ENCODE measurements at regions not wholly inside any gene's neighbourhood (a gene's known extent, or its start where the extent isn't known, plus 50 kb on each side); places are given as distances from the start of the nearest gene placed in this dataset.
"Not testable (repeated sequence)": the region's sequence is repeated elsewhere in the genome, so short reads cannot be mapped to it uniquely, and the experiment has no call there.

DNA sequence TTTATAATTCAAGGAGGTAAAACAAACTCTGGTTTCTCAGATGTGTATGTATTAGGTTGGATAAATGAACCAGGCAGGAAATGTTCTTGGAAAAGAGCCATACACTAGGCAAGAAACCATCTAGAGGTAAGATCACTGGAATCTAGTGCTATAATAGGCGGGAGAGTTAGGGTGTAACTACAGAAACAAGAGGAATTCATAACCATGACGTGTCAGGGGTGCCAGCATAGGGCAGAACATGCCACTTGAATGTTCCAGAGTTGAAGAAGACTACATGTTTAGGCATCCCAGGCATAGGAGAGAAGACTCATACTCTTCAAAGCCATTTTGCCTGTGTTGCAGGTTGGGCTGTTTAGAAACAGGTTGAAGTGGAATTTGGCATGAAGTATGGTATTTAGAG lies 198.7 kb downstream of the CCNG2 start:
- ChIA-PET CTCF (no interaction called here), POLR2A (no interaction called here)

DNA sequence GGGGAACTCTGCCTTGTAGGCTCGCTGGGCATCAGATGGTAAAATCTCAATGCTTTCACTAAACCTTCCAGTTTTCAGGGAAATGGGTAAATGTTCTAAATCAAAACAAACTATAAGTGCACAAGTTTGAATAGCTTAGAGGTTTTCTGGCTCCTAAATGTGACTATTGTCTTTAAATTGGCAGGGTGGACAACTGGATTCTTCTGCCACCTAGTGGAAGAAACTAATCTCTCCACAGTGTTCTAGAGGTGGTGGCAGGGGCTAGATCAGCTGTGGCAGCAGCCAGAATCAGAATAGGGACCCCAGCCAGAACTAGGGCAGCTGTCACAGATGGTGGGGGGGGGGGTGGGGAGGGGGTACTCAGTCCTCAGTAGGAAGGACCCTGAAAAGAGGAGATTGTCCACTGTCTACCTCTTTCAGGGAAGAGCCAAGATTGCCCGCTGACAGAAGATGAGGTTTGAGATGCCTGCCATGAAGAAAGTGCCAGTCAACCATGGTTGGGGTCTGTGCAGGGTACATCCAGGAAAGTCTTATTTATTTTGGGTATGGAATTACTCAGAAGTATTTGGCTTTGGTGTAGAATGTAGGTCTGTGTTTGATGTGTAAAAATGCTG lies 201.4 kb downstream of the CCNG2 start:
- POLR2A ChIA-PET = interaction anchor here (0.6 kb wide), 1 partner anchor 363 kb away, joined by 8 read pairs; no protein-coding TSS in a partner anchor
- CTCF ChIA-PET = interaction anchor here (0.9 to 3.2 kb wide), 4 partner anchors 8 to 119 kb away, joined by 3 to 14 read pairs (median 4); no protein-coding TSS in a partner anchor

DNA sequence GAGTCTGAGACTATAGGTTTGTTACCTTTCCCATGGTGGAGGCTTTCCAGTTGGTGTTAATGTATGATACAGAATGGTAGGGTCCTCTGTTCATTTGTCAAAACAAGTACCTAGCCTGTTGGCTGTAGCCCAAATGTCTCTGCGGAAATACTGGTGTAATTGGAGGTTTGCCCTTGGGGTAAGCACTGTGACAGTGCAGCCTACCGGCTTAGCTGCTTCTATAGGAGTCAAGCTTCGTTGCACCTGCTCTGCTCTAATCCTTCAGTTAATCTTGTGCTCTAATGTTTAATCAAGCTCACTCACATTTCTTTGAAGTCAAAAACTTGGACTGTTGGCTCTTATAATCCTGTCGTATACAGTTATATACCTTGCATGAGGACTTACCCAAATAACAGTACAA lies 203.4 kb downstream of the CCNG2 start:
- ChIA-PET POLR2A (no interaction called here), CTCF (no interaction called here)

DNA sequence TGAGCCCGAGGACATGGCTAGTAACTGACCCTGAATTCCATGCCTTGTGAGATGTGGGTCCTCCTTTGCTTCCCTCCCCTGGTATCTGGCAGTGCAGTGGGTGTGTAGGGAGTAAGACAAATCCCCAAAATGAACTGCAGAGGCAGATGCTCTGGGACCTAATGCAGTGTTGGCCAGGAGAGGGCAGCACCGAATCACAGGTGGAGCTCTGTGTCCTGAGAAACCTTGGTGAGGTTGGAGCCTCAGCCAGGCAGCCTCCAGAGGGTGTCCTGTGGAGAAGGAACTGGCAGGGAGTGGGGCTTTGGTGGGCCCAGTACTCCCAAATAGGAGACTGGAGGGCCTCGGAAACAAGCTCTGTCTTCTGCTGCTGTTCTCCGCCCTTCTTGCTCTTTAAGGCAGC lies 209.9 kb downstream of the CCNG2 start:
- CTCF ChIA-PET = interaction anchor here (0.8 kb wide), 1 partner anchor 9 kb away, joined by 3 read pairs; no protein-coding TSS in a partner anchor
- POLR2A ChIA-PET = not testable (repeated sequence)

DNA sequence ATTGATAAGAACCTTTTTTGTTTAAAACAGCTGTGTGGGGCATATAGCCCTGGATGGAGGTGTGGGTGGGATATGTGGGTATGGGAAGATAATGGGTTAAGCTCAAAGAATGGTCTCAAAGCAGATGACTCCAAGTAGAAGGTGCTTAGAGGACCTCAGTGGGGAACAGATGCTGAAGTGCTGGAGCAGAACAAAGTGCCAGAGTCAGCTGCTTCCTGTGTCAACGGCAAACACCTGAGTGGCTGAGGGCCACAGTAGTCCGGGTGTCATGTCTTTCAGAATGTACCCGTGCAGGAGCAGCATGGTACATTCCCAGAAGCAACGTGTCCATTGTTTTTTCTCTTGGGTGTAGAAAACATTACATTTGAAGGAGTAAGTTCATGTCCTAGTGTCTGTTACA lies 210.6 kb downstream of the CCNG2 start:
- POLR2A ChIA-PET = no interaction called here
- CTCF ChIA-PET = interaction anchor here (0.9 kb wide), 1 partner anchor 234 kb away, joined by 3 read pairs; no protein-coding TSS in a partner anchor

DNA sequence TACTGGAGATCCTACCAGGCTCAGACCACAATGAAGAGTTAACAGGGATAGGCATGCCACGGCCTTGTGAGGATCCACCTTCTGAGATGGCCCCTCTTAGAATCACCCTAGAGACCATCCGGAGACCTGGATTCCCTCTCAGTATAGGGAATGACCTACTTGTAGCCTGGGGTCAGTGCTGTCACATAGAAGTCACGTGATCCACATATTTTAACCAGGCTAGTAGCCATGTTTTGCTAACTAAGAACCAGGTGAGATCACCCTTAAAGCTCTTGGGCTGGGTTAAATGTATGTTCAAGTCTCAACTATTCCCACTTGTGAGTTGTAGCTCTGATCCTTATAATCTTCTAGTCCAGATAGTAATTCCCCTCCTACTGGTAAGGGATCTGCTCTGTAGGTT lies 215.4 kb downstream of the CCNG2 start:
- CTCF ChIA-PET = no interaction called here
- POLR2A ChIA-PET = no interaction called here

DNA sequence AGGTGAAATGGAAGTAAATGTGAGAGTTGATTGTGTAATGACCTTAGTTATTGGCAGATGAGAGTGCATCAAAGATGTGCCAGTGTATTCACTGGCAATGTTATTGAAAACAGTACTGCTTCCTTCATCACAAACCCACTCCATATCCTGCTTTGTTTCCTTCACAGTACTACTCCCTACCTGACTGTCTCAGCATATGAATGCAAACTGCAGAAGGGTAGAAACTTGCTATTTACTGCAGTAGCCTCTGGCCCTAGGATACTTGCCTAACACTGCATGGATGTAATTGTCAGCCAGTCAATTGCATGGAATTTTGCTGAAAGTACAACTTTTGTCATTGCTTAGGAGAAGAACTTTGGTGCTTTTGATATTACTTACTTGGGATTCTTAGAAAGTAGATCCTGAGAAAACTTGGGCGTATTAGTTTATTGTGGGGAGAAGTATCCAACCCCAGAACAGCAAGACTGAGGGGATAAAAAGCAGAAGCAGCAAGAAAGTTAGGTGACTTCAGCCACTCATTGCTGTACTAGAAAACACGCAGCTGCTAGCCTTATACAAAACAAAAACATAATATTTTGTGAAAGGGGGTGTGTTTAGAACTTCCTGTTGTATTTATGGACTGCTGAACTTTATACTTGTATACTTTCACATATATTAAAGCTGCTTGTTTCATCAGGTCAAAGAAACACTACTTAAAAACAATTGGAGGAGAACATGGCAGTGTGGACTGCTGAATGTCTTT lies 219.0 kb downstream of the CCNG2 start:
- POLR2A ChIA-PET = no interaction called here
- CTCF ChIA-PET = no interaction called here

DNA sequence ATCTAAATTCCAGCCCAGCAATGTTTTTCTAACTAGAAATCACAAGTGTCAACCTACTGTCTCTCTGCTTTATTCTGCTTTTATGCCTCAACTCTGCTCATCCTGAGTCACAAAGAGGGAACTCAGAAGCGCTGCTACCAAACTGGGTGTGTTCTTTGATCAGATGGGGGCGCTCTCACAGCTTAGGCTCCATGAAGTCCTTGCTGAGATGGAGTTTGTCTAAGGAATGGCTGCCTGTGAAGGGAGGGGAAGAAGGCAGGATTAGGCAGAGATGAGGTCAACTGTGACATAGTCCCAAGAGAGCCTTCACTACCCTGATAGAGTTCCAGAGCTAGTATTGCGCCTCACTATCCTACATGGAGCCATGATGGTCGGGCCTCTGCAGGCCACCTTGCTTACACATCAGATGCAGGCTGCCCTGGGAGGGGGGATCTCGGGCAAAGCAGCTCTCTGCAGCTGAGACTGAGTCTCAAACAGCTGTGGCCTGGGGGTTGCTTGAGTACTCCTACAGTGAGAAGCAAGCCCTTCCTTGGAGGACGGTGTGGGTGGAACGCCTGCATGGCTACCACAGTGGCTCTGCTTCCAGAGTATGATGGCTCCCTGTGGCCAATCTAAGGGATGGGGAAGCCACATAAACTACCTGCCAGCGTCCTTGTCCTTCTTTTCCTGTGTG lies 219.9 kb downstream of the CCNG2 start:
- POLR2A ChIA-PET = no interaction called here

DNA sequence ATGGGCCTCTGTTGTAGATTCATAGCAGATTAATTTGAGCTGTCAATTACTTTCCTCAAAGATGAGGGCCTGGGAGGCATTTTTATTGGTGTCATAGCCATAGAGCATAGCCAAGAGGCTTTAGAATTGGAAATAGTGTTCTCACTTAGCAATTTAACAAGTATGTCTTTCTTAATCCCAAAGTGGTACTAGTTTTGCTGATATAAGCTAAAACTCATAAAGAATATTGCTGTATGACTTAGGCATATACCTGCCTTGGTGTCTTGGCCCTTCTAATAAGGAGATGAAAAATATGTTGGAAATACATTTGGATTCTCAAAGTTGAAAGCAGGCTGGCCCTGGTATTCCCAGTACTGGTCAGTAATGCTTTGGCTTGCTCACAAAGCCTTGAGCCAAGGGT lies 221.5 kb upstream of the CXCL13 start:
- CTCF ChIA-PET = interaction anchor here (1.3 to 2.4 kb wide), 3 partner anchors 12 to 235 kb away, joined by 3 to 6 read pairs (median 4); no protein-coding TSS in a partner anchor
- POLR2A ChIA-PET = no interaction called here

More for the DNA sequence above, 219.9 kb downstream of the CCNG2 start:
- CTCF ChIA-PET = no interaction called here

DNA sequence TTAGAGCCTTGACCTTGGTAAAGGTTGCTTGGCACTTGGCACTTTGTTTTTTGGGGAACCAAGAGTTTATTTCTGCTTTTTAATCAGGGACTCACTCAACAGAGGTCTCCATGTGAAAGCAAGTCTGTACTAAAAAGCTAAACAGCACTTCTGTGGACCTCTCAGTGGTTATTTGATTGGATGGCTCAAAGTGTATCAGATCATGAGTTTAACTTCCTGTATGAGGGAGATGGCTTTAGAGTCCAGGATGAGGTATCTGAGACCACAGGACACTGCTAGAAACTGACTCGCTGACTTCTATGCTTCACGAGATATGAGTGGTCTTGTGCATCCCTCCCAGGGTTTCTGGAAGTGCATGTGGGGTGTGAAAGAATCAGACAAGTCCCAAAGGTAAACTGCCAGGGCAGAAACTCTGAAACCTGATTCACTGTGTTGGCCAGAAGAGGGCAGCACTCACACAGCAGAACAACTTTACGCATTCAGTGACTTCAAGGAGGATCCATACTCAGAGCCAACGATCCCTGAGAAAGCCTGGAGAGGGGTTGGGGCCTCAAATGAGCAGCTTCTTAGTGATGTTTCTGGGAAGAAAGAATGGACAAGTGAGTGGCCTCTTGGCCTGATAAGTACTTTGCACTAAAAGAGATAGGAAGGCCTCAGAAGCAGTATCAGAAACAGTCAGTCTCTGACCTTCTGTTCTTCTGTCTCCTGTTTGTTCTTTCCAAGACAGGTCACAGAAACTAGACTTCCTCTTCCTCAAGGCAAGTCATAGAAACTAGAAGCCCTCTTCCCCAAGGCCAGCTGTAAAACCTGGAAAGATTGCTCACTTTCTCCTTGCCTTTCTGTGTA lies 220.3 kb upstream of the CXCL13 start:
- POLR2A ChIA-PET = no interaction called here
- CTCF ChIA-PET = interaction anchor here (1.8 to 2.4 kb wide), 2 partner anchors 10 to 234 kb away, joined by 4 to 6 read pairs; no protein-coding TSS in a partner anchor

DNA sequence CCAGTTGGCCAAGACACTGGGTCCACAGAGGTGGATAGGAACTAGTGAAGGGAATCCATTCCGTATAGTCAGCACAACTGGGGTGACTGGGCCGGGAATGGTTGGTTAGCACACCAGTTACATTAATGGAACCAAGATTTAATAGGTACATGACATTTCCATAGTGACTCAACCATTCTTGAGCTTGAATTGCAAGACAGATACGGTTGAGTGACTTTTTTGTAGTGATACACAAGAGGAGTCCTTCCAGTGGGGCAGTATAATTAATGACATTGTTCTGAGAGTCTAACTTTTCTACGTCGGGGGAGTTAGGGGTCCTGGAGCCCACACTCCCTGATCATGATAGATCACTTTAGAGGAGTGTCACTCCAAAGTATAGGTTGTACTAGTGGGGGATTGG lies 211.6 kb upstream of the CXCL13 start:
- CTCF ChIA-PET = no interaction called here
- POLR2A ChIA-PET = no interaction called here

DNA sequence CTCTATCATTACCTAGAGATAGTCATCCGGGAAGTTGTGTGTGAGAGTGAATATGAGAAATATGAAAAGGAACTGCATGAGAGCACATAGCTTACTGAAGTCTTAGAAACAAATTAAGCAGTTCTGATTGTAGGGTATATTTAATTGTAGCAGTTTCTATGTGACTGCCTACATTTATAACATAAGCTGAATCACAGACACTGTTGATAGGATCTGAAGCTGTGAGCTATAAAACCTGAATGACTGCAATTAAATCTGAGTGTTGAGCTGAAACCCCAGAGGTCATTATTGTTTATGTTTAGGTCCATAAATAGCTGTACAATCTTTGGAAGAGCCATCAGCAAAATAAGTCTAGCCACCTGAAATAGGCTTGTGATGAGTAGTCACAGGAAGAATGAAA lies 210.1 kb upstream of the CXCL13 start:
- POLR2A ChIA-PET = no interaction called here
- CTCF ChIA-PET = interaction anchor here (1.8 kb wide), 1 partner anchor 11 kb away, joined by 6 read pairs; no protein-coding TSS in a partner anchor

DNA sequence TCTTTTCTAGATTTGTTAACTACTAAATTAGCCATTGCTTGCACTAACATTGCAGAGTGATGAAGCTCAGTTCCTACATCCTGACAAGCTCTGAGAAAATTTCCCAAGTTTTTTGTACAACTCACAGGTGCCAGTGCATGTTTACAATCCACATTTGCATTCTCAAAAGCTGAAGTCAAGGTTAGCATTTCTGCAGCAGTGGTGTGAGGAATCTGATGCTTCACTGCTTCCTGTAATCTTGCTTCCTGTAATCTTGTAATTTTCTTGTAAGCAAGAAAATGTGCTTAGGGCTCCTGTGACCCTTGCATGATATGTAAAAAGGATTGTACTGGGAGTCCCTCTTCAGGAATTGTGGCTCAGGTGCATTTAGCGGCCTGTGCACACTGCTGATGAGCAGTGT lies 207.4 kb upstream of the CXCL13 start:
- CTCF ChIA-PET = no interaction called here
- POLR2A ChIA-PET = no interaction called here

DNA sequence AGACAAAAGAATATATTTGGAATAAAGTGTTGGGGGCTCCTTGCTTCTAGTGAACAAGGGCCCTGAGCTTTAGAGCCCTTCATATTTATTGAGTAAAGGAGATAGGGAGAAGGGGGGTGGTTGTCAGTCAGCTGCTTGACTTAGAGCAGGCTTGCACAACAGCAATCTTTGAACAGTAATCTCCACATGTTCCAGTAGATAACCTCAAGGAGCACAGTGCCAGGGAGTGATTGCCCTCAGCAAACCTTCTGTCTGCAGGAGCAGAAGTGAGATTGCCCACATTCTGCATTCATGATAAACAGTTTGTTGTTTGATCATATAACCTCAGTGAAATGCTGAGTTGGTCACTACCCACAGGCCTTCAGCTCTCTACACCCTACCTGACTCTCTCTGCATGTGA lies 205.8 kb upstream of the CXCL13 start:
- CTCF ChIA-PET = no interaction called here
- POLR2A ChIA-PET = no interaction called here

DNA sequence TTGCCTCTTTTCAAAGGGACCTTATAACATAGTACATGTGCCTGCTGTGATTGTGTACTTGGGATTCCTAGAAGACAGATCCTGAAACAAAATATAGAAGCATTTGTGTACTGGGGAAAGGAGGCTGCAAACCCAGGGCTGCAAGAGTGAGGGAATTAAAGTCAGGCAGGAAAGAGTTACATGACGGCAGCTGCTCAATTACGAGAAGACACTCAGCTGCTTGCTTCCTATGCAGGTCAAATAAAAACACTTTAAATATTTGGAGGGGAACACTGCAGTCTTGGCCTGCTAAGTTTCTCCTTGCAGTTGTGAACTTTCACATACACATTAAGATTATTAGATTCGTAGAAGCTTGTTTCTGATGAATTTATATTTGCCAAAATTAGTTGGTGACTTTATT lies 191.9 kb upstream of the CXCL13 start:
- CTCF ChIA-PET = interaction anchor here (1.4 to 1.5 kb wide), 2 partner anchors 52 to 187 kb away, joined by 3 to 4 read pairs; no protein-coding TSS in a partner anchor
- POLR2A ChIA-PET = no interaction called here

DNA sequence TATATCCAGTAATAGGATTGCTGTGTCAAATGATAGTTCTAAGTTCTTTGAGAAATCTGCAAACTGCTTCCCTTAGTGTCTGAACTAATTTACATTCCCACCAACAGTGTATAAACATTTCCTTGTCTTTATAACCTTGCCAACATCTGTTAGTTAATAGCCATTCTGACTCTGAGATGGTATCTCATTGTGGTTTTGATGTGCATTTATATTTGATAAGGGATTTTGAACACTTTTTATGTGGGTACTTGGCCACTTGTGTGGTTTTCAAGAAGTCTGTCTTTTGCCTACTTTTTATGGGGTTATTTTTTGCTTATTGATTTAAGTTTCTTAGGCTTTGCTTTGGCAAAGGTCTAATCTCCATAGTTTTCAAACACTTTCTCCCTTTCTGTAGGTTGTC lies 189.9 kb upstream of the CXCL13 start:
- CTCF ChIA-PET = no interaction called here
- POLR2A ChIA-PET = no interaction called here

DNA sequence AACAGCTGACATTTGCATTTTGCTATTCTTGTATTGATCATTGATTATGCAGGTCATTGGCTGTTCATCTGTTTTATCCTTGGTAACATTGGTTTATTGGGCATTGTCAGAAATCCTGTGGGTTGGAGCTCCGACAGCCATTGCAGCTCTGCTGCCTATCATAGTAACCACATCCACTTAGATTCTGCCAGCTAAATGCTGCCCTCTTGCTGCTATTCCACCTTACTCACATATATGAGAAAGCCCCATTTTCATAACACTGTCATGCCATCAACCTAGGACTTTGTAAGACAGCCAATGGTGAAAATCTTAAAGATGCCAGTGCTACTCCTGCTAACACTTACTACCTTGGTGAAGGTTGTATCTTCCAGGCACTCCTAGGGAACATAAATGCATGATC lies 187.3 kb upstream of the CXCL13 start:
- ChIA-PET CTCF (interaction anchor here (0.7 to 1.2 kb wide), 2 partner anchors 13 to 182 kb away, joined by 3 read pairs; no protein-coding TSS in a partner anchor), POLR2A (interaction anchor here (0.6 kb wide), 1 partner anchor 15 kb away, joined by 3 read pairs; no protein-coding TSS in a partner anchor)

DNA sequence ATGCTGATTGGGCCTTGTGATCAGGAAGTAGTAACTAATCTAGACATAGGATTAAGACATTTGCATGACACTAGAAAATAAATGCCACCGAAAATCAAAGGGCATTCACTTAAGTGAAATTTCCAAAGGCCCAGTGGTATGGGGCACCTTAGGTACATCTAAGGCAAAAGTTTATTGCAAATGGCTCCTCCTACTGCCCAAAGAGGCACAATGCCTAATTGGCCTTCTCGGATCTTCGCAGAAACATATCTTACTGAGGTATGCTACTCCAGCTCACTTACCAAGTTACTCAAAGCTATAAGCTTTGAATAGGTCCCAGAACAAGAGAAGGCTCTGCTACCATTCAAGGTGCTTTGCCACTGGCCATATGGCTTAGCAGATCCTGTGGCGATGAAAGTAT lies 174.8 kb upstream of the CXCL13 start:
- ChIA-PET POLR2A (no interaction called here), CTCF (no interaction called here)

DNA sequence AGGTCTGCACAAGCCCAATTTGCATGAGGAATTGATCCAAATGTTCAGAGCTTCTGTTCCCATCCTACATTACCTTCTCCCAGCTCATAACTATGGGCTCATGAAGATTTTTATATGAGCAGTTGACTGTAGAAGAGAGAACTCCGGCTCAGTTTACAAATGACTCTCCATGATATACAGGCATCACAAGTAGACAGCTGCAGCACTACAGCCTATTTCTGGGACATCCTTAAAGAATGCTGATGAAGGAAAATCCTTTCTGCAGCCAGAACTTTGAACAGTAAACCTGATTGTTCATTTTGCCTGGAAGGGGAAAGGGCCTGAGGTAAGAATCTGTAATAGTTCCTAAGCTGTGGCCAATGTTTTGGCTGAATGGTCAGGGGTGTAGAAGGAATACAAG lies 174.1 kb upstream of the CXCL13 start:
- ChIA-PET POLR2A (no interaction called here), CTCF (interaction anchor here (0.7 to 1.5 kb wide), 2 partner anchors 168 to 191 kb away, joined by 3 to 7 read pairs; no protein-coding TSS in a partner anchor)
